ENCODE measurements at regions not wholly inside any gene's neighbourhood (a gene's known extent, or its start where the extent isn't known, plus 50 kb on each side); places are given as distances from the start of the nearest gene placed in this dataset.

DNA sequence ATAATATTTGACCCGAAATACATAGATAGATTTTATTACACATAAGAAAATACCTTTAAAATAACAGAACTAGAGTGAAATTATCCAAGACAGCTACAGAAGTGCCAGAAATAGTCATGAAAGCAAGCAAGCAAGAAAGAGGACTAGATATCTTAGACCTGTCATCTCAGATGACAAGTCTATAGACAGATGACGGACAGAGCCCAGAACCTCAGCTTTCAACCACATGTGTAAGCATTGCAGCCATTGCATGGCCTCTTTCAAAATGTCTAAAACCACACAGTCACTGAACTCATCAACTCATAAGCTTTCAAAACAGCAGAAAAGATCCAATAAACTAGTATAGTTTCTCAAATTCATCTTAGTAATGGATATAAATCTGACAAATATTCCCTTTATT, 59.8 kb upstream of the FHIT start:
- ChIA-PET POLR2A (no interaction called here), CTCF (interaction anchor here (2.4 kb wide), 1 partner anchor 14 kb away, joined by 9 read pairs; no protein-coding TSS in a partner anchor)
- DNase-seq (ENCODE audit: extremely low spot score): no peak
- TF ChIP-seq, protein P1, sequence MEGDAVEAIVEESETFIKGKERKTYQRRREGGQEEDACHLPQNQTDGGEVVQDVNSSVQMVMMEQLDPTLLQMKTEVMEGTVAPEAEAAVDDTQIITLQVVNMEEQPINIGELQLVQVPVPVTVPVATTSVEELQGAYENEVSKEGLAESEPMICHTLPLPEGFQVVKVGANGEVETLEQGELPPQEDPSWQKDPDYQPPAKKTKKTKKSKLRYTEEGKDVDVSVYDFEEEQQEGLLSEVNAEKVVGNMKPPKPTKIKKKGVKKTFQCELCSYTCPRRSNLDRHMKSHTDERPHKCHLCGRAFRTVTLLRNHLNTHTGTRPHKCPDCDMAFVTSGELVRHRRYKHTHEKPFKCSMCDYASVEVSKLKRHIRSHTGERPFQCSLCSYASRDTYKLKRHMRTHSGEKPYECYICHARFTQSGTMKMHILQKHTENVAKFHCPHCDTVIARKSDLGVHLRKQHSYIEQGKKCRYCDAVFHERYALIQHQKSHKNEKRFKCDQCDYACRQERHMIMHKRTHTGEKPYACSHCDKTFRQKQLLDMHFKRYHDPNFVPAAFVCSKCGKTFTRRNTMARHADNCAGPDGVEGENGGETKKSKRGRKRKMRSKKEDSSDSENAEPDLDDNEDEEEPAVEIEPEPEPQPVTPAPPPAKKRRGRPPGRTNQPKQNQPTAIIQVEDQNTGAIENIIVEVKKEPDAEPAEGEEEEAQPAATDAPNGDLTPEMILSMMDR (IDR thresholded peaks at IDR 0.05; ENCODE audit: control extremely low read depth, extremely low read depth, low read depth, missing control alignments): no peak

DNA sequence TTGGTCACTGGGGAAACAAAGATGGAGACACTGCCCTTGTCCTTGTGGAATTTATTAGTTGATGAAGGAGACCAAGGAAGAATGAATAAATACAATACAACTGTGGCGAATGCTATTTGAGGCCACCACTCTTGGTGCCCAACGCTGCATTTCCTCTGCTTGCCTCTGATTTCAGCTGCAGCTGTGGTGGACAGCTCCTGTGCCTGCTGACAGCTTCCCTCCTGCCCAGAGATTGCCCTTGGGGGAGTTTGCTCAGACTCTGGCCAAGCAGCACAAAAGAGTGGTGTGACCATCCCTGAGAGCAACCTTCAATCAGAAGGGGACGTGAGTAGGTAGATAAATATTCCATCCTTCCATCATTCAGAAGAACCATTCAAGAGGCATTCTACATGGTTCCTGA, 64.6 kb upstream of the FHIT start:
- ChIA-PET CTCF (no interaction called here), POLR2A (no interaction called here)
- no peak for DNase-seq (ENCODE audit: extremely low spot score)
- TF ChIP-seq, protein P1 (IDR thresholded peaks at IDR 0.05; ENCODE audit: control extremely low read depth, extremely low read depth, low read depth, missing control alignments): no peak

DNA sequence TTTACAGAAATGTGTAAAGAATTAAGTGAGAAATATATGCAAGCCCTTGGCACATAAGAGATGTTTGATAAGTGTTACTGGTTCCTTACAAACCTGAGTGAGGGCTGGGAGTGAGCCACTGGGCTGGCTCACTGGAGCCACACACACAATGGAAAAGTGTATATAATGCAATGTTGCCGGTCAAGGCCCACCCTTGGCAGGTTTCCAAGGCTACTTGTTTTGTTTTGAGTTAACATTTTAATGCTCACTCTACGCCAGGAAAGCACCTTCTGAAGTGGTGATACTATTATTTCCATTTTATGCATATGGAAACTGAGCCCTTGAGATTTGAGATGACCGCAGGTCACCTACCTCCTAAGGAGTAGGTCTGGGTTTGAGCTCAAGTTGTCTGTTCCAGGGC, 71.8 kb upstream of the FHIT start:
- ChIA-PET CTCF (no interaction called here), POLR2A (no interaction called here)
- TF ChIP-seq, protein P1 (IDR thresholded peaks at IDR 0.05; ENCODE audit: control extremely low read depth, extremely low read depth, low read depth, missing control alignments): no peak
- DNase-seq (ENCODE audit: extremely low spot score): no peak

DNA sequence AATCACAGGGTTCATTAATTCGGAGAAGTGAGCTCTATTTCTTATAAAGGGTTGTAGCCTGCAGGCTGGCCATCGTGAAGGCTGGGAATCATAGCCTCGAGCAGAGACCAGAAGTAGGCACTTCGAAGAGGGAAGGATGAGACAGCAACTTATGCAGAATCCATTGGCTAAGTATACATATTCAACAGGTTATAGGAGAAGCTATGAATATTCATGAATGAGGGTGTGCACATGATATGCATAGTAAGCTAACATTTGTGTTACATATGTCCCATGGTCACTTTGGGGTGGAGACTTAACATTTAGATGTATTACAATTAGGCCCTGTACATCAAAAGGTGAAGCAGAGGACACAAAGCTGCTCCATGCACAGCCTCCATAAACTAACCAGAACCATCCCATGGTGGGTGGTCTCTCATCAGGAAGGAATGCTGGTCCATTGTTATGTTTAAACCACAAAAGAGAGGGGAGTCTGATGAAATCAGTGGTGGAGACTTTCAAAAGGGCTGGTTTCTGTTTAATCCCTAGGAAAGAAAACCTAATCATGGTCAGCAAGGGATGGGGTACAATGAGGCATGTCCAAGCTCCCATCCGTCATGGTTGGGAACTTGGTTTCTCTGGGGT, 80.8 kb upstream of the FHIT start:
- TF ChIP-seq, protein P1 (IDR thresholded peaks at IDR 0.05; ENCODE audit: control extremely low read depth, extremely low read depth, low read depth, missing control alignments): no peak
- ChIA-PET POLR2A (no interaction called here), CTCF (no interaction called here)
- no peak for DNase-seq (ENCODE audit: extremely low spot score)

DNA sequence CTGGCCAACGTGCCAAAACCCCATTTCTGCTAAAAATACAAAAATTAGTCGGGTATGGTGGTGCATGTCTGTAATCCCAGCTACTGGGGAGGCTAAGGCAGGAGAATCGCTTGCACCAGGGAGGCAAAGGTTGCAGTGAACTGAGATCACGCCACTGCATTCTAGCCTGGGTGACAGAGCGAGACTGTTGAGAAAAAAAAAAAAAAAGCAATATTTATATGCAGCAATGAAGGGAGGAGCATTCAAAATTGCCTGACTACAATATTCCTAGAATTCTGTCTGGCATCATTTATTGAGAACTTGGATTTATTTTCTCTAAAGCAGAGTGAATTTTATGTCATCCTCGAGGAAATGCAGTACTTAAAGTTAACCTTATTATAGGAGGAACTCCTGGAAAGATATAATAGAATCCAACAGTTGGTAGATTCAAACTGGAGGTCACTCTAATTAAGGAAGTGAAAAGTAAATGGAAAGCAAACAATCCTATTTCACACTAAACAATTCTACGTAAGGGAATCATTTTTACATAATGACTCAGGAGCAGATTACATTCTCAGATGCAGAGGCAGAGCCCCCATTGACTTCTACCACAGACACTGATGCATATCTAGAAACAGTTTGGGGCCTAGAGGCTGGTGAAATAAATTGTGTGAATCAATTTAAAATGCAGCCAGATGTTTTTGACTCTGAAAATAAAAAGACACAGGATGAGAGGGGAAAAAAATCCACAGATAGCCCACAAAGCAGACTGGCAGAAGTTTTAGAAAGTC, 82.1 kb upstream of the FHIT start:
- CTCF ChIA-PET: no interaction called here

DNA sequence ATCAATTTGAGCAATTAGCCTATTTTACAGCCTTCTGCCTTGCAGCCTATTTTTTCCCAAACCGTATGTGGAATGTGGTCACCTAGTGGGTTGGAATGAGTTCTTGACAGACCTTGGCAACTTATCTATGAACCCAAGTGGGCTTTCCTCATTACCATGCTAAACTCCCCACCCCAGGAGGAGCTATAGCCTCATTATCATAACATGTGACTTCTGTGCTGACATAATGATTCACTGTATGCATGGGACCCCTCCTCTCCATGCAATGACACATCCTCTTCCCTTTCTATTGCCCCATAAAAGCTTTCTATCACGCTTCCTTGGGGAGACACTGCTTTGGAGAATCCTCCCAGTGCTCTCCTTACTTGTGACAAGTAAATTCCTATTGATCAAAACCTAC, 83.5 kb upstream of the FHIT start:
- CTCF ChIA-PET: interaction anchor here (1.1 kb wide), 1 partner anchor 13 kb away, joined by 4 read pairs; no protein-coding TSS in a partner anchor
- no peak for DNase-seq (ENCODE audit: extremely low spot score)
- POLR2A ChIA-PET: no interaction called here
- TF ChIP-seq, protein P1 (IDR thresholded peaks at IDR 0.05; ENCODE audit: control extremely low read depth, extremely low read depth, low read depth, missing control alignments): no peak

More for the DNA sequence above, 82.1 kb upstream of the FHIT start:
- POLR2A ChIA-PET: no interaction called here
- TF ChIP-seq, protein P1 (IDR thresholded peaks at IDR 0.05; ENCODE audit: control extremely low read depth, extremely low read depth, low read depth, missing control alignments): no peak
- no peak for DNase-seq (ENCODE audit: extremely low spot score)
